ENCODE measurements at regions not wholly inside any gene's neighbourhood (a gene's known extent, or its start where the extent isn't known, plus 50 kb on each side); places are given as distances from the start of the nearest gene placed in this dataset.

DNA sequence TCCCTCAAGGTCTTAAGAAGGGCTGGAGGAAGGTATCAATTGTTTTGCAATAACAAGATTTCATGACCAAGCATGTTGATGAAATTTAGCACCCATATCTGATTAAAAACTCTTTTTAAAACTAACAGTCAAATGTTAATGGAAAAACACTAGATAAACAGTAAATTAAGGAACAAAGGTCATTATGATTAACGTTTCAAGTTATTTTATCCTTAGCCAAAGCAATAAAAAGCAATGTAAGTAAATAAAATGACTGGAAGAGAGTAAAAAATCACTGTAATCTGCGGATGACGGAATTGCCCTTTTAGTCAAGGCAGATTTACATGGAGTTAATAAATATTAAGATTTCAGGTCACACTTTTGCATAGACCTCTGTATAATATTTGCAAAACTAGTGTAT, 179.5 kb upstream of the KLF6 start:
- Histone ChIP-seq H3K9me3 (no peaks in the 10 kb centered on the region), H3K27ac (no peak overlapping the region), H3K36me3 (no peaks in the 10 kb centered on the region), H3K27me3 (no peaks in the 10 kb centered on the region), H3K4me3 (no peak overlapping the region), H3K4me1 (no peaks in the 10 kb centered on the region)
- ATAC-seq (no peak), DNase-seq (no peak)
- TF ChIP-seq CTCF (IDR thresholded peaks at IDR 0.05) = no peak
- intact Hi-C loops (cut with DNase I) = no loop called here

DNA sequence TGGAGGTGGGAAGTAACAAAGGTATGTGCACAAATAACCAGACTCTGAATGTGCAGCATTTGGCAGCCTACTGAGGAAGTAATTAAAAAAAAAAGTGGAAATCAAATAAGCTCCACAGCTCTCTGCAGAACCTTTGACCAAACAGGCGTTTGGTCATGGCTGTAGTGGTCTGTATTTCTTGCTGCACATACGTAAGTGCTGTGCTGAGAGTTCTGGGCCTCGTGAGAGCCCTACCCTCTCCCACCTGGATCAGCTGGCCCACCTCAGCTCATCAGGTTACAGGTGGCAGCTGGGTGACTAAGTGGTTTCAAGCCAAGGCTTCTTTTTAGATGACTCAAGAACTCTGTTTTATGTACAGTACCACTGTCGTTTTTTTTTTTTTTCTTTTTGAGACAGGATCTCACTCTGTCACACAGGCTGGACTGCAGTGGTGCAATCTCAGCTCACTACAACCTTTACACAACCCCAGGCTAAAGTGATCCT, 178.2 kb upstream of the KLF6 start:
- TF ChIP-seq CTCF (IDR thresholded peaks at IDR 0.05) = no peak
- H3K9me3 ChIP-seq = no peaks in the 10 kb centered on the region
- H3K4me3 ChIP-seq = no peak overlapping the region
- no peaks in the 10 kb centered on the region for H3K4me1 ChIP-seq
- H3K36me3 ChIP-seq = no peaks in the 10 kb centered on the region
- intact Hi-C loops (cut with DNase I) = no loop called here
- DNase-seq = no peak
- ATAC-seq = peak; percentile 80
- H3K27ac ChIP-seq = no peak overlapping the region
- H3K27me3 ChIP-seq = no peaks in the 10 kb centered on the region

DNA sequence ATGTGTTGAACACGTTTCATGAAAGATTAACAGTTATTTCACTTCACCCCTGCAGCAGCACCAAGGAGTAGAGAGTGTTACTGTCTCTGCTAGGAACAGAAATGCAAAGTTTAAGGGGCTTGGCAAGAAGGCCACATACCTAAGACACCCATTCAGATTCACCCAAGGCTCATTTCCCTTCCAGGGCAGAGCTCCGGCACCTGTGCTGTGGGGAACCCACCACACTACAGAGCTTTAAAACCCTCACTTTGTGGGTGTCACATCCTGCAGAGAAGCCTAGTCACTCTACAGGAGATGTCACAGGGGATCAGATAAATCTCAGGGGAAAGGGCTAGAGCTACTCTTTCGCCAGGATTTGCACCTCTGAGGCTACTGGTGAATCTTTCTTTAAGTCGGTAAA, 176.1 kb upstream of the KLF6 start:
- H3K36me3 ChIP-seq = no peaks in the 10 kb centered on the region
- H3K4me1 ChIP-seq = no peaks in the 10 kb centered on the region
- no peaks in the 10 kb centered on the region for H3K9me3 ChIP-seq
- DNase-seq (no peak), ATAC-seq (no peak)
- TF ChIP-seq CTCF (IDR thresholded peaks at IDR 0.05) = no peak
- H3K4me3 ChIP-seq = no peak overlapping the region
- no peaks in the 10 kb centered on the region for H3K27me3 ChIP-seq
- no peak overlapping the region for H3K27ac ChIP-seq
- intact Hi-C loops (cut with DNase I) = no loop called here

DNA sequence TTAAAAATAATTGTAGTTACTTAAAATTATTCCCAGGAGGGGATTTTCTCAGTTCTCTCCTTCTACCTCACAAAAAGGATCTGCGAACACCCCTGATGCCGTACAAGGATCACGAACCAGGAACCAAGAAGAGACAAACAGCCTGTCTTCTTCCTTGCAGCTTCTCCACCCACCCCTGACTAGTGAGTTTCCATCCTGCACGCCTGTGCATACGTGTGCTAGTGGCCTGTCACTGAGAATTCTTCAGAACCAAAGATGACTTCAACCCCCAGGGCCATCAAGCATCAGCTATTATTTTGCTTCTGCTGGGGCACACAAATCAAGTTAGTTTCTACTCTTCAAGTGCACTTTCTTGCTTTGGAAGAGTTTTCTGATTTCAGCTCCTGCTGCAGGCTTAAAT, 175.5 kb upstream of the KLF6 start:
- Histone ChIP-seq H3K4me1 (no peaks in the 10 kb centered on the region), H3K9me3 (no peaks in the 10 kb centered on the region), H3K36me3 (no peaks in the 10 kb centered on the region), H3K4me3 (no peak overlapping the region), H3K27ac (no peak overlapping the region), H3K27me3 (no peaks in the 10 kb centered on the region)
- intact Hi-C loops (cut with DNase I) = no loop called here
- DNase-seq (no peak), ATAC-seq (no peak)
- no peak for TF ChIP-seq CTCF (IDR thresholded peaks at IDR 0.05)

GRCh38 chr10:3959370-3960325, 174.6 kb upstream of the KLF6 start:
- H3K36me3 ChIP-seq = no peaks in the 10 kb centered on the region
- H3K4me3 ChIP-seq = no peak overlapping the region
- no peaks in the 10 kb centered on the region for H3K9me3 ChIP-seq
- TF ChIP-seq CTCF (IDR thresholded peaks at IDR 0.05) = no peak
- no peak overlapping the region for H3K27ac ChIP-seq
- intact Hi-C loops (cut with DNase I) = no loop called here
- DNase-seq = no peak
- H3K4me1 ChIP-seq = no peaks in the 10 kb centered on the region
- H3K27me3 ChIP-seq = no peaks in the 10 kb centered on the region
- ATAC-seq = no peak

Measured in left lung (tissue), 4 donors.